Mesenchymal stem cell (in vitro differentiated cells and primary cell): ENCODE measurements at regions not wholly inside any gene's neighbourhood (a gene's known extent, or its start where the extent isn't known, plus 50 kb on each side); places are given as distances from the start of the nearest gene placed in this dataset.

ENCODE experiments used
- DNase-seq: peaks from one replicate; pipeline ENCODE4 v3.0.0-alpha.2; 2013
- H2AFZ ChIP-seq: one replicate; pipeline ENCODE4 v1.6.1; 2013; ENCODE audit warnings: low read depth, mild to moderate bottlenecking, control low read depth, inconsistent platforms, low read length, moderate library complexity
- H2AK5ac ChIP-seq: 2 replicates; pipeline ENCODE4 v1.6.1; 2013; ENCODE audit warnings: low read length, moderate library complexity, mild to moderate bottlenecking, inconsistent platforms; ENCODE audit not compliant: severe bottlenecking
- H2BK120ac ChIP-seq: one replicate; pipeline ENCODE4 v1.6.1; 2013; ENCODE audit warnings: low read depth, mild to moderate bottlenecking, inconsistent platforms, low read length, moderate library complexity
- H2BK12ac ChIP-seq, 2 experiments: one replicate each; pipeline ENCODE4 v1.6.1; 2013; ENCODE audit warnings: inconsistent platforms in 2 of 2, low read length in 2 of 2, mild to moderate bottlenecking in 2 of 2, moderate library complexity in 2 of 2, control low read depth in 1 of 2
- H2BK15ac ChIP-seq: one replicate; pipeline ENCODE4 v1.6.1; 2013; ENCODE audit warnings: mild to moderate bottlenecking, low read depth, inconsistent platforms; ENCODE audit not compliant: poor library complexity, severe bottlenecking
- H2BK5ac ChIP-seq: 2 replicates; pipeline ENCODE4 v1.6.1; 2013; ENCODE audit warnings: low read depth, mild to moderate bottlenecking, low read length, control low read depth, inconsistent platforms; ENCODE audit not compliant: poor library complexity, severe bottlenecking
- H3K14ac ChIP-seq, 2 experiments: one replicate each; pipeline ENCODE4 v1.6.1; 2013; ENCODE audit warnings: inconsistent platforms in 2 of 2, low read length in 2 of 2, control low read depth in 1 of 2, mild to moderate bottlenecking in 1 of 2, moderate library complexity in 1 of 2
- H3K18ac ChIP-seq, 2 experiments: one replicate each; pipeline ENCODE4 v1.6.1; 2013; ENCODE audit warnings: inconsistent platforms in 2 of 2, low read length in 2 of 2, control low read depth in 1 of 2, low read depth in 1 of 2, mild to moderate bottlenecking in 1 of 2
- H3K23ac ChIP-seq, 2 experiments: one replicate each; pipeline ENCODE4 v1.6.1; 2013; ENCODE audit warnings: inconsistent platforms in 2 of 2, low read length in 2 of 2, mild to moderate bottlenecking in 2 of 2, moderate library complexity in 2 of 2, control low read depth in 1 of 2
- H3K27ac ChIP-seq: 2 replicates; pipeline ENCODE4 v1.5.1; 2013; ENCODE audit warnings: mild to moderate bottlenecking, moderate library complexity, low read length, control low read depth, inconsistent platforms; ENCODE audit not compliant: poor library complexity, severe bottlenecking
- H3K27me3 ChIP-seq, 2 experiments: 2 replicates each; pipeline versions ENCODE4 v1.6.1 to v1.7.0; 2013; ENCODE audit warnings: low read length in 2 of 2, mild to moderate bottlenecking in 2 of 2, moderate library complexity in 2 of 2, control low read depth in 1 of 2, inconsistent platforms in 1 of 2; ENCODE audit not compliant: control insufficient read depth in 1 of 2, insufficient read depth in 1 of 2
- H3K36me3 ChIP-seq, 2 experiments: 2 replicates each; pipeline versions ENCODE4 v1.6.1 to v1.7.0; 2013; ENCODE audit warnings: low read length in 2 of 2, control low read depth in 1 of 2, inconsistent platforms in 1 of 2, low read depth in 1 of 2, mild to moderate bottlenecking in 1 of 2; ENCODE audit not compliant: insufficient read depth in 2 of 2, control insufficient read depth in 1 of 2
- H3K4ac ChIP-seq, 2 experiments: one replicate each; pipeline ENCODE4 v1.6.1; 2013; ENCODE audit warnings: inconsistent platforms in 2 of 2, low read length in 2 of 2, mild to moderate bottlenecking in 2 of 2, moderate library complexity in 2 of 2, control low read depth in 1 of 2, low read depth in 1 of 2
- H3K4me1 ChIP-seq: 2 replicates; pipeline ENCODE4 v1.6.1; 2013; ENCODE audit warnings: low read depth, low read length, control low read depth; ENCODE audit not compliant: control insufficient read depth, insufficient read depth
- H3K4me2 ChIP-seq: 2 replicates; pipeline ENCODE4 v1.6.1; 2013; ENCODE audit warnings: low read length, mild to moderate bottlenecking, inconsistent platforms; ENCODE audit not compliant: poor library complexity, severe bottlenecking
- H3K4me3 ChIP-seq, 2 experiments: 2 replicates each; pipeline versions ENCODE4 v1.5.1 to v1.7.0; 2013; ENCODE audit warnings: low read length in 2 of 2, mild to moderate bottlenecking in 2 of 2, control low read depth in 1 of 2, low read depth in 1 of 2; ENCODE audit not compliant: insufficient read depth in 1 of 2
- H3K79me1 ChIP-seq: replicated peaks from 2 replicates; pipeline ENCODE4 v1.6.1; 2013; ENCODE audit warnings: mild to moderate bottlenecking, control low read depth, low read length, inconsistent platforms; ENCODE audit not compliant: poor library complexity, severe bottlenecking
- H3K9ac ChIP-seq: 2 replicates; pipeline ENCODE4 v1.7.0; 2013; ENCODE audit warnings: mild to moderate bottlenecking, low read length, moderate library complexity
- H3K9me3 ChIP-seq: 2 replicates; pipeline ENCODE4 v1.7.0; 2013; ENCODE audit warnings: mild to moderate bottlenecking, low read length; ENCODE audit not compliant: control insufficient read depth
- H4K8ac ChIP-seq: one replicate; pipeline ENCODE4 v1.6.1; 2013; ENCODE audit warnings: inconsistent platforms, mild to moderate bottlenecking, low read length, moderate library complexity
- H4K91ac ChIP-seq: one replicate; pipeline ENCODE4 v1.6.1; 2013; ENCODE audit warnings: mild to moderate bottlenecking, low read length, inconsistent platforms
- WGBS: methylation state at CpG from one replicate; pipeline ENCODE4 v1.1.7; 2013; ENCODE audit warnings: mixed read lengths; 5-methylcytosine and 5-hydroxymethylcytosine counted together

DNA sequence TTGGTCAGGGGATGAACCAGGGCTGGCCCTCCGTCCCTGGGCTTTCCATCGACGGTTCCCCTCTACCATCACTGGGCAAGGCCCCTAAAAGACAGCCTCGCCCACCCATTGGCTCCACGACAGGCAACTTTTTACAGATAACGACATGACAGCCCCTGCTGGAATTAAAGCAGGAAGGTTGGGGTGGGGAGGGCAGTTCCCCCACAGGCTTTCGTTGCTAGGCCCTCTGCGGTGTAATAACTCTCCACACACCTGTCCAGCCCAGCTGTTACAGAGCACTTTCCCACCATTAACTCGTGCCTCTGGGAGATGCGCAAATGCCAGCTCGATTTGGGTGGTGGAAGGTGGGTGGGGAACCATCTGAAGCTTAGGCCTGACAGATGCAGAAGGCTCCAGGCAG is 264.2 kb upstream of the TLE3 start:
- no peak overlapping the region for H3K4me3 ChIP-seq
- no peak overlapping the region for H4K91ac ChIP-seq
- no peak overlapping the region for H3K9ac ChIP-seq
- no peak for DNase-seq
- no peaks in the 10 kb centered on the region for H3K79me1 ChIP-seq
- no peak overlapping the region for H3K4me2 ChIP-seq
- H3K23ac ChIP-seq = no peak overlapping the region
- no peak overlapping the region for H2BK120ac ChIP-seq
- H3K18ac ChIP-seq = no peak overlapping the region
- H3K36me3 ChIP-seq = no peaks in the 10 kb centered on the region
- no peak overlapping the region for H2BK12ac ChIP-seq
- no peak overlapping the region for H3K27ac ChIP-seq
- H2BK5ac ChIP-seq = no peak overlapping the region
- H3K14ac ChIP-seq = no peak overlapping the region
- H3K9me3 ChIP-seq = peaks cover 3% of the 10 kb centered on the region
- peaks cover 17 to 24% of the 10 kb centered on the region in 2 experiments for H3K27me3 ChIP-seq
- H4K8ac ChIP-seq = no peak overlapping the region
- no peak overlapping the region for H2AK5ac ChIP-seq
- H2AFZ ChIP-seq = no peak overlapping the region
- WGBS = 87% methylated on average over 11 of the region's 11 CpGs
- no peak overlapping the region for H2BK15ac ChIP-seq
- no peak overlapping the region for H3K4ac ChIP-seq
- H3K4me1 ChIP-seq = peaks cover 1% of the 10 kb centered on the region

GRCh38 chr15:70361106-70361505 is 263.4 kb upstream of the TLE3 start:
- Histone ChIP-seq H3K18ac (no peak overlapping the region), H2AK5ac (no peak overlapping the region), H2BK5ac (no peak overlapping the region), H3K36me3 (no peaks in the 10 kb centered on the region), H3K9ac (no peak overlapping the region), H3K27me3 (peaks cover 22 to 24% of the 10 kb centered on the region in 2 experiments), H3K4ac (no peak overlapping the region), H3K4me3 (no peak overlapping the region), H4K91ac (no peak overlapping the region), H2BK12ac (no peak overlapping the region), H2AFZ (no peak overlapping the region), H3K27ac (no peak overlapping the region), H3K23ac (no peak overlapping the region), H2BK15ac (no peak overlapping the region), H3K79me1 (no peaks in the 10 kb centered on the region), H3K14ac (no peak overlapping the region), H3K4me1 (peaks cover 3% of the 10 kb centered on the region), H4K8ac (no peak overlapping the region), H3K4me2 (no peak overlapping the region), H3K9me3 (no peaks in the 10 kb centered on the region), H2BK120ac (no peak overlapping the region)
- WGBS = 72% methylated on average over 2 of the region's 2 CpGs
- DNase-seq = no peak

- Histone ChIP-seq H2BK12ac (no peak overlapping the region), H2AFZ (no peak overlapping the region)
These were observed 261.3 kb upstream of the TLE3 start for GRCh38 chr15:70358871-70359647.

DNA sequence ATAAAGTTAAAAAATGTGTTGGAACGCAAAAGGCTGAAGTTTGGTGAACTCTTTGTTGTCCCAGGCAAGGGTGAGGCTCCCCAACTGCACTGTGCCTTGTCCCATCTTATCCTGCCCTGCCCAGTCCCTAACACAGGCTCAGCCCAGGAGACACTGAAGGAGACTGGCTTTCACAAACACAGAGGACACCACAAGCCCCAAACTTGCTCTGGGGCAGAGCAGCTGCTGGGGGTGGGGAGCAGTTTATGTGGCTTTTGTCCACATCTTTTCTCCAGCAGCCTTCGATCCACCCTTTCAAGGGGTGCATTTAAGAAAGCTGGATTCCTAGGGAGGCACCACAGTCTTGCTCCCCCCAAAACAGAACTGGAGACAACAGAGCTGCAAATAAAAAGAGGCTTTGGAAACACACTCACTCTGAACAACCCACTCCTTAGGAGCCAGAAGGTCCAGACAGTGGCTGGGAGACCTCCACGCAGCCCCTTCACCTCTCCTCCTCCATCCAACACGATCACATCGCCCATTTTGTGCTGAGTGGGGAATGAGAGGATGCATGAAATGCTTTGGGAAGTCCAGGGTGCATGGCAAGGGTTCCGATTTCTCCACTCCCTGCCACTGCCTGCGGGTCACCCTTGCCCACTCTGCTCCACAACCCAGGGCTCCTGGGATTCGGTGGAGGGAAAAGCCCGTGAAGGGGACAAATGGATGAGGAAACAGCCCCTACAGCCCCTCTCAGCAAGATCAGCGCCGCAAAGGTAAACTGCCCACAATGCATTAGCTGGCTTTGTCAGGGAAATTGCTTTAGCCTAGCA is 260.5 kb upstream of the TLE3 start:
- H2BK15ac ChIP-seq = no peak overlapping the region
- no peaks in the 10 kb centered on the region for H3K79me1 ChIP-seq
- no peak overlapping the region for H3K4ac ChIP-seq
- peaks cover 3% of the 10 kb centered on the region for H3K4me1 ChIP-seq
- H3K36me3 ChIP-seq = no peaks in the 10 kb centered on the region
- H2BK5ac ChIP-seq = no peak overlapping the region
- peaks cover 48 to 53% of the 10 kb centered on the region in 2 experiments for H3K27me3 ChIP-seq
- no peak overlapping the region for H4K8ac ChIP-seq
- no peak overlapping the region for H2BK12ac ChIP-seq
- DNase-seq = no peak
- H4K91ac ChIP-seq = no peak overlapping the region
- H3K23ac ChIP-seq = no peak overlapping the region
- H2AFZ ChIP-seq = no peak overlapping the region
- H3K4me2 ChIP-seq = no peak overlapping the region
- no peak overlapping the region for H3K18ac ChIP-seq
- H3K14ac ChIP-seq = no peak overlapping the region
- H3K27ac ChIP-seq = no peak overlapping the region
- H3K4me3 ChIP-seq = no peak overlapping the region
- WGBS = 86% methylated on average over 4 of the region's 11 CpGs
- no peak overlapping the region for H3K9ac ChIP-seq
- H2AK5ac ChIP-seq = no peak overlapping the region
- no peaks in the 10 kb centered on the region for H3K9me3 ChIP-seq
- H2BK120ac ChIP-seq = no peak overlapping the region

More at GRCh38 chr15:70358871-70359647, 261.3 kb upstream of the TLE3 start:
- Histone ChIP-seq H3K27me3 (peaks cover 40 to 45% of the 10 kb centered on the region in 2 experiments), H2AK5ac (no peak overlapping the region), H3K9ac (no peak overlapping the region), H2BK15ac (peak overlapping the region; percentile 8), H3K14ac (no peak overlapping the region), H3K4ac (no peak overlapping the region), H3K9me3 (no peaks in the 10 kb centered on the region), H3K23ac (peak overlapping the region in 1 of 2 experiments; percentile 23), H4K8ac (no peak overlapping the region), H3K36me3 (no peaks in the 10 kb centered on the region), H3K4me1 (peaks cover 3% of the 10 kb centered on the region), H4K91ac (no peak overlapping the region), H3K4me2 (no peak overlapping the region), H3K27ac (no peak overlapping the region), H2BK120ac (no peak overlapping the region), H3K79me1 (no peaks in the 10 kb centered on the region), H3K4me3 (no peak overlapping the region), H3K18ac (no peak overlapping the region), H2BK5ac (no peak overlapping the region)
- 90% methylated on average over 14 of the region's 14 CpGs for WGBS
- no peak for DNase-seq
